ENCODE measurements at regions not wholly inside any gene's neighbourhood (a gene's known extent, or its start where the extent isn't known, plus 50 kb on each side); places are given as distances from the start of the nearest gene placed in this dataset.
A peak's percentile ranks its signal among the peaks of the same experiment; 100 is the strongest.

DNA sequence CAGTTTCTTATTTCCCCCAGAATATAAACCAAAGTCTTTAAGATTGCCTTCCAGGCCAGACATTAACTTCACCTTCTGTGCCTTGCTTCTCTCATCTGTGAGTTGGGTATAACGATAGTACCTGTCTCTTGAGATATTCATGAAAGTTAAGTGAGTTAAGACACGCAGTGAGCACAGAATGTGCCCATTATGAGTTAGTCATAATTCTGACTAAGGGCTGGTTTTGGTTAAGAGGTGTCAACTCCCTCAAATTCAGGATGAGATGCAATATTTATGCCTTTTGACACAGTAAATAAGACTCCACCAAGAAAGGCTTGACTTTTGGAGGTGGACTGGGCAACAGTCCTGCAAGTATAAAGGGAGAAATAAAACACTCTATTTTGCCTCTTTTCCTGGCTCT lies 528.7 kb upstream of the IGFBP3 start:
- Histone ChIP-seq H3K56ac (ENCODE audit: extremely low read depth, insufficient read depth, low read length) (no peak overlapping the region), H4K91ac (ENCODE audit: insufficient read depth, low read depth, low read length) (no peak overlapping the region), H2BK120ac (ENCODE audit: low read depth, low read length) (no peak overlapping the region), H3K27me3 (ENCODE audit: control insufficient read depth, insufficient read depth, low read length) (no peaks in the 10 kb centered on the region), H3K4me1 (ENCODE audit: control insufficient read depth, insufficient read depth, low read length) (peaks cover 2% of the 10 kb centered on the region; the same call in 1 of the 2 replicates), H3K9me3 (ENCODE audit: control insufficient read depth, insufficient read depth, low read length) (no peaks in the 10 kb centered on the region), H3K27ac (ENCODE audit: insufficient read depth, low read length) (no peak overlapping the region), H3K4me3 (ENCODE audit: insufficient read depth, low read depth, low read length) (no peak overlapping the region), H2BK15ac (ENCODE audit: low read depth, low read length) (0 out of 3 replicates have a peak overlapping the region, but pooled peaks have one; percentile 41), H3K4ac (ENCODE audit: low read depth, low read length) (no peak overlapping the region), H2AK5ac (ENCODE audit: low read depth, low read length) (no peak overlapping the region), H3K14ac (replicated peaks; ENCODE audit: low read depth, low read length) (no peak overlapping the region), H4K20me1 (ENCODE audit: insufficient read depth, low read length) (no peaks in the 10 kb centered on the region), H3K9ac (ENCODE audit: low read depth, low read length) (no peak overlapping the region), H3K9me1 (ENCODE audit: insufficient read depth, low read length) (no peaks in the 10 kb centered on the region), H2AFZ (replicated peaks; ENCODE audit: low read length, poor library complexity) (no peak overlapping the region), H3K36me3 (ENCODE audit: control insufficient read depth, insufficient read depth, low read length) (no peaks in the 10 kb centered on the region), H3K79me1 (ENCODE audit: low read depth in 1 of 2, low read length in 2 of 2) (no peaks in the 10 kb centered on the region), H2BK5ac (ENCODE audit: low read depth, low read length, poor library complexity, severe bottlenecking) (no peak overlapping the region), H2BK20ac (ENCODE audit: low read depth, low read length) (no peak overlapping the region), H3K4me2 (ENCODE audit: low read depth, low read length) (no peak overlapping the region), H4K8ac (ENCODE audit: low read depth in 2 of 2, low read length in 2 of 2) (no peak overlapping the region), H3K18ac (ENCODE audit: low read depth, low read length) (no peak overlapping the region; the same call in 1 of the 2 replicates), H3K23ac (ENCODE audit: low read depth, low read length) (no peak overlapping the region), H4K5ac (ENCODE audit: low read depth, low read length) (no peak overlapping the region), H2AK9ac (replicated peaks; ENCODE audit: low read depth, low read length, poor library complexity) (no peak overlapping the region)
- dilution Hi-C loops (cut with HindIII; ENCODE audit: low sequenced_read_pairs, unreplicated experiment) (no loop called here), intact Hi-C loops (cut with micrococcal nuclease) (loop anchor here (10.0 kb wide), 1 partner anchor 525 kb away; the partner anchor contains the start of gene IGFBP3), in situ Hi-C loops (cut with MboI; ENCODE audit: low sequenced_read_pairs) (no loop called here)
- POLR2A ChIA-PET (ENCODE audit: unreplicated experiment), result no interaction called here
- DNase-seq, result no peak
- no TSS peak for BruUV-seq (replicated peaks)
- CTCF ChIA-PET, result no interaction called here
- WGBS, 2 experiments (ENCODE audit: extremely low coverage in 2 of 2, insufficient read length in 1 of 2), result no CpG with 5 or more reads among the region's 2 CpGs
- TF ChIP-seq NFE2L2 (IDR thresholded peaks at IDR 0.05; ENCODE audit: low read depth, low read length), result no peak
- TF ChIP-seq FOS (IDR thresholded peaks at IDR 0.05; ENCODE audit: low read depth, low read length), result no peak
- TF ChIP-seq RCOR1 (IDR thresholded peaks at IDR 0.05; ENCODE audit: insufficient replicate concordance, low read length), result no peak
- TF ChIP-seq, protein P1, sequence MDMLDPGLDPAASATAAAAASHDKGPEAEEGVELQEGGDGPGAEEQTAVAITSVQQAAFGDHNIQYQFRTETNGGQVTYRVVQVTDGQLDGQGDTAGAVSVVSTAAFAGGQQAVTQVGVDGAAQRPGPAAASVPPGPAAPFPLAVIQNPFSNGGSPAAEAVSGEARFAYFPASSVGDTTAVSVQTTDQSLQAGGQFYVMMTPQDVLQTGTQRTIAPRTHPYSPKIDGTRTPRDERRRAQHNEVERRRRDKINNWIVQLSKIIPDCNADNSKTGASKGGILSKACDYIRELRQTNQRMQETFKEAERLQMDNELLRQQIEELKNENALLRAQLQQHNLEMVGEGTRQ (IDR thresholded peaks at IDR 0.05; ENCODE audit: low read depth, low read length), result no peak
- TF ChIP-seq MAZ (IDR thresholded peaks at IDR 0.05; ENCODE audit: borderline replicate concordance, low read depth, low read length), result no peak
- TF ChIP-seq MAFK (IDR thresholded peaks at IDR 0.05; ENCODE audit: low read depth, low read length), result no peak
- no peak for TF ChIP-seq RFX5 (IDR thresholded peaks at IDR 0.05; ENCODE audit: low read depth, low read length)
- TF ChIP-seq ELK1 (IDR thresholded peaks at IDR 0.05; ENCODE audit: borderline replicate concordance, low read depth, low read length), result no peak
- TF ChIP-seq, protein P2, sequence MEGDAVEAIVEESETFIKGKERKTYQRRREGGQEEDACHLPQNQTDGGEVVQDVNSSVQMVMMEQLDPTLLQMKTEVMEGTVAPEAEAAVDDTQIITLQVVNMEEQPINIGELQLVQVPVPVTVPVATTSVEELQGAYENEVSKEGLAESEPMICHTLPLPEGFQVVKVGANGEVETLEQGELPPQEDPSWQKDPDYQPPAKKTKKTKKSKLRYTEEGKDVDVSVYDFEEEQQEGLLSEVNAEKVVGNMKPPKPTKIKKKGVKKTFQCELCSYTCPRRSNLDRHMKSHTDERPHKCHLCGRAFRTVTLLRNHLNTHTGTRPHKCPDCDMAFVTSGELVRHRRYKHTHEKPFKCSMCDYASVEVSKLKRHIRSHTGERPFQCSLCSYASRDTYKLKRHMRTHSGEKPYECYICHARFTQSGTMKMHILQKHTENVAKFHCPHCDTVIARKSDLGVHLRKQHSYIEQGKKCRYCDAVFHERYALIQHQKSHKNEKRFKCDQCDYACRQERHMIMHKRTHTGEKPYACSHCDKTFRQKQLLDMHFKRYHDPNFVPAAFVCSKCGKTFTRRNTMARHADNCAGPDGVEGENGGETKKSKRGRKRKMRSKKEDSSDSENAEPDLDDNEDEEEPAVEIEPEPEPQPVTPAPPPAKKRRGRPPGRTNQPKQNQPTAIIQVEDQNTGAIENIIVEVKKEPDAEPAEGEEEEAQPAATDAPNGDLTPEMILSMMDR (conservative IDR thresholded peaks at IDR 0.05; ENCODE audit: low read depth, low read length), result no peak
- TF ChIP-seq MXI1 (IDR thresholded peaks at IDR 0.05; ENCODE audit: borderline replicate concordance, low read depth, low read length), result no peak
- no peak for TF ChIP-seq CEBPB (IDR thresholded peaks at IDR 0.05; ENCODE audit: low read depth, low read length)
- TF ChIP-seq SMC3 (IDR thresholded peaks at IDR 0.05; ENCODE audit: low read depth, low read length), result no peak
- no peak for TF ChIP-seq CHD1 (IDR thresholded peaks at IDR 0.05; ENCODE audit: low read depth, low read length)
- TF ChIP-seq BHLHE40 (IDR thresholded peaks at IDR 0.05; ENCODE audit: low read depth, low read length), result no peak
- TF ChIP-seq POLR2A (IDR thresholded peaks at IDR 0.05; ENCODE audit: low read depth, low read length), result no peak
- TF ChIP-seq RAD21 (IDR thresholded peaks at IDR 0.05; ENCODE audit: low read length), result no peak
- ATAC-seq (ENCODE audit: low read depth), result no peak

Data from IMR-90 (cell line).